ENCODE measurements at regions not wholly inside any gene's neighbourhood (a gene's known extent, or its start where the extent isn't known, plus 50 kb on each side); places are given as distances from the start of the nearest gene placed in this dataset.
A peak's percentile ranks its signal among the peaks of the same experiment; 100 is the strongest.
"Not testable (repeated sequence)": the region's sequence is repeated elsewhere in the genome, so short reads cannot be mapped to it uniquely, and the experiment has no call there.

GRCh38 chr18:14460364-14460763, 83.0 kb downstream of the POTEC start:
- DNase-seq (ENCODE audit: low spot score): not testable (repeated sequence)

DNA sequence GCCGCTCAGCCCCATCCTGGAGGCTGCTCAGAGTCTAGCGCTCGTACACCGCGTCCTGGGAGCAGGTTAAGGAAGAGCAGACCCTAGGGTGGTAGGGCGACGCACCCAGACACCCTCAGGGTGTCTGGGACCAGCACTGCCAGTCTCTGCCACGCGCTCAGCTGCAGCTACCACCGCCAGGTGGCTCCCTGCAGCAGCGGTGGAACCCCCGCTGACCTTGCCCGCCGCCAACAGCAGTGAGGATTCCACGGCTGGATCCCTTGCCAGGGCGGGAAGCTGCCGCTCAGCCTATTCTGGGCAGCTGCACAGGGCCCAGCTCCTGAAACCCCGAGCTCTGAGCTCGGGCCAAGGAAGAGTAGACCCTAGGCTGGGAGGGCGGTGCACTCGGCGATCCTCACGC, 83.6 kb downstream of the POTEC start:
- DNase-seq (ENCODE audit: low spot score): not testable (repeated sequence)

- DNase-seq (ENCODE audit: low spot score): not testable (repeated sequence)
These were observed 85.1 kb downstream of the POTEC start for GRCh38 chr18:14458009-14458945.

- not testable (repeated sequence) for DNase-seq (ENCODE audit: low spot score)
These were observed 92.8 kb downstream of the POTEC start for GRCh38 chr18:14450637-14451009.

DNA sequence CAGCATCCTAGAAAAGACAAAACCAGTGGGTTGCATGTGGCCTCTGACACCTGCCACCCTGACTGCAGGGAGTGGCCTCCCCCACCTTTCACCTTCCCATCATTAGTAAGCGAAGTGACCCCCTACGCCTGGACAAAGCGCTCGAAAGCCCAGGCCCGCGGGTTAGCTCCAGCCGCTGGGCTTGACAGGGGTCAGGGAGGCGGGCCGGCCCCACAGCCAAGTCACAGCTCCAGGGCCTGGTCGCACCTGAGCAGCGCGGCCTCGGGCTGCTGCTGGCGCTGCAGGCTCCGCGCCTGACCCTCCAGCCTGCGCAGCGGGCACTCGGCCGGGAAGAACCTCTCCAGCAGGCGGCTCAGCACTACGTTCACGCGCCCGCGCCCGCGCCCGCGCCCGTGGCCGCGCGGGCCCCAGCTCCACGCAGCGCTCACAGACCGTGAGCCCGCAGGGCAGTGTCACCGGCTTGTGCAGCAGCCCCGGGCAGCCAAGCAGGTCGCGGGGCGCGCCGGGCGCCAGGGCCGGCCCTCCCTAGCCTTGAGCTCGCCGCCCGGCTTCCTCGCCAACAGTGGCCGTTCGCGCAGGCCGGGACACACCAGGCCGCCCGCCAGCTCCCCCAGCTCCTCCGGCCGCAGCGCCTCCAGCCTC, 93.3 kb downstream of the POTEC start:
- DNase-seq (ENCODE audit: low spot score): not testable (repeated sequence)

DNA sequence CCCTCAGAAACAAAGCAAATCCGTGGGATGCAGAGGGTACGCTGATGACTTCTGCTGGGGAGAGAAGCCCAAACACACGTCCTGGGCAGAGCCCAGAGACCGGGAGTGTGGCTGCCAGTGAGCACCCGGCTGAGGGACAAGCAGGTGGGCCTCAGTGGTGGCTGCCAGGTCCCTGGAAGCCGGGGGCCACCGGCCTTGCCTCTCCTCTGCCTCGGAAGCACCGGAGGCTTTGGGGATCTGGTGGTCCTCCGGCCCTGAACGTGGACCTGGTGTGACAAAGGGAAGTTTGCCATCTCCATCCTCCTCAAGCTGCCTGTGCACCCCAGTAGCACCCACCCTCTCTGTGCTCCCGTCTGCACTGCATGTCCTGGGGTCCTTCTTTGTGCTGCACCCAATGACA, 94.3 kb downstream of the POTEC start:
- DNase-seq (ENCODE audit: low spot score): not testable (repeated sequence)

- DNase-seq (ENCODE audit: low spot score): not testable (repeated sequence)
These were observed 95.7 kb downstream of the POTEC start for GRCh38 chr18:14447715-14448114.

GRCh38 chr18:14435460-14435859, 107.9 kb downstream of the POTEC start:
- not testable (repeated sequence) for DNase-seq (ENCODE audit: low spot score)

DNA sequence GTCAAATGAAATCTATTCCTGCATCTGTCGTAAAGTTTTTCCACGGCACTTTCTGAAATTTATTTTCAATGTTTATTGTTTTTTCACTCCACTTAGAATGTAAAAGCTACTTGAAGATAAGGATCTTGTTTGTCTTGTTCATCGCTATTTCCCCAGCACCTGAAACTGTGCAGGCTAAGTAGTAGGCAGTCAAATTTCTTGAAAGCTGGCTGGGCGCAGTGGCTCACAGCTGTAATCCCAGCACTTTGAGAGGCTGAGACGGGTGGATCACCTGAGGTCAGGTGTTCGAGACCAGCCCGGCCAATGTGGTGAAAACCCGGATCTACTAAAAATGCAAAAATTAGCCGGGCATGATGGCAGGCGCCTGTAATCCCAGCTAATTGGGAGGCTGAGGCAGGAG, 111.0 kb downstream of the POTEC start:
- not testable (repeated sequence) for DNase-seq (ENCODE audit: low spot score)

DNA sequence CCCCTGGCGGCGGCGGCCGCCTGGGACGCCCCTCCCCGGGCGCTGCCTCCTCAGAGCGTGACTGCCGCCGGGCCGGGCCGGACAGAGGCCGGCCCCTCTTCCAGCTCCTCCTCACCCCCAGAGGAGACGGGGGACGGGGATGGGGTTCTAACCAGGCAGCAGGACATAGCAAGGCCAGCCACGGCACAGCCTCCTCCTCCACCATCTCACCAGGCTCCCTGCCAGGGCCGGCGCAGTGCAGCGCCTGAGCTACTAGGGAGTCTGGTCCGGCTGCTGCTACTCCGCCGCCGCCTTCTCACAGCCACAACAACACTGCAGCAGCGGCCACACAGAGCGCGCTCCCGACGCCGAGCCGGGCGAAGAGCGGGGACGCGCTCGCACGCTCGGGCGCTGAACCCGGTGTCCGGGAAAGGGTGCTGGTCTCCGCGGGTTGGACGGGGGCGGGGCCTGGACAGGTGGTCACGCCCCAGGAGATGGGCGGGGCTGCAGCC, 112.3 kb downstream of the POTEC start:
- peak; percentile 92 for DNase-seq (ENCODE audit: low spot score)

DNA sequence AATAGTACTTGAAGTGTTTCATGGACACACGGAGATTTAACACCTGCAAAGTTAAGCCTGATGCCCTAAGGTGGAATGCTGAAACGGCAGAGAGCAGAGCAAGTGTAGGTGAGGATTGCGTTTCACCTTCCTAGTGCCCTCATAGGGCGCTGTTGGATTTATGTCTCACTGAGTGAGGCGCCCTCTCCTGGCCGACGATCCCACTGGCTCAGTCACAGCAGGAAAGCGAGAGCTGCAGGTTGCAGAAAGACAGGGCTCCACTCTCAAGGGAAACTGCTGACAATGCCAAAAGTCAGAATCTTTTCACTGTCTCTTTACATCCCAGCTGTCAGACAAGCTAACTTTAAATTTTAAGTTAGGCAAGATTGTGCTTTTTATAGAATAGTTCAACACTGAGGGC, 127.6 kb downstream of the POTEC start:
- DNase-seq (ENCODE audit: low spot score): not testable (repeated sequence)

GRCh38 chr18:14415399-14415798, 128.0 kb downstream of the POTEC start:
- not testable (repeated sequence) for DNase-seq (ENCODE audit: low spot score)

- DNase-seq (ENCODE audit: low spot score): not testable (repeated sequence)
These were observed 147.9 kb downstream of the POTEC start for GRCh38 chr18:14395533-14395932.

GRCh38 chr18:14393563-14394103, 149.8 kb downstream of the POTEC start:
- not testable (repeated sequence) for DNase-seq (ENCODE audit: low spot score)

DNA sequence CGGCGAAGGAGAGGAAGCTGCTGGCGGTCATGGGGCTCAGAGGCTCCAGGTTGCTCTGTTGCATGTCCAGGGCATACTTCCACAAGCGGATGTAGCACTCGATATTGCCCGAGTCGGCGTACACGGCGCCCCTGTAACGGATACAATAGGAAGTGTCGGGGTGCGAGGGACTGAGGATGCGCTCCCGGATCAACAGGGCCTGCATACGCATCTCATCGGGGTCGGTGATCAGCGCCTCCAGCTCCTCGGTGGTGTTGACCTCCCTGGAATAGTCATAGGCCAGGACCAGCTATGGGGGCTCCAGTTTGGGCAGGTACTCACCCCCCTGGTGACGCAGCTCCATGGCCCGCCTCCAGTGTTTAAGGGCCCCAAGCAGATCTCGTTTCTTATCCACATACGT, 150.8 kb downstream of the POTEC start:
- not testable (repeated sequence) for DNase-seq (ENCODE audit: low spot score)

DNA sequence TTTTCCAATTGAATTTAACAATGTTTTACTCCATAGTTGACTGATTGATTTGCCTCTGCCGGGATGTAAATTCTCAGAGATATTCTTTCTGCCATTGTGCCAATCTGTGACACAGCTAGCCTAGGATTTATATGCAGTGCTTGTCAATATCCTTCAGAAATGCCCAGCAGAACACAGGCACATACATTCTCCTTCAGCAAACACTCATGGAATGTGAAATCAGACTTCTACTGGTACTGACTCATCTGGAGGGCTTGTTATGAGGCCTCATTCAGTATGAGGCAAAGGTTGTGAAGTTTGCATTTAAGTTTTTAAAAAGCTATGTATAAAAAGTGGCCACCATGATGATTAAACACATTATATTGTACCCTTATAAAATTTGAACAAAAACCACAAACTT, 158.4 kb downstream of the POTEC start:
- not testable (repeated sequence) for DNase-seq (ENCODE audit: low spot score)

DNA sequence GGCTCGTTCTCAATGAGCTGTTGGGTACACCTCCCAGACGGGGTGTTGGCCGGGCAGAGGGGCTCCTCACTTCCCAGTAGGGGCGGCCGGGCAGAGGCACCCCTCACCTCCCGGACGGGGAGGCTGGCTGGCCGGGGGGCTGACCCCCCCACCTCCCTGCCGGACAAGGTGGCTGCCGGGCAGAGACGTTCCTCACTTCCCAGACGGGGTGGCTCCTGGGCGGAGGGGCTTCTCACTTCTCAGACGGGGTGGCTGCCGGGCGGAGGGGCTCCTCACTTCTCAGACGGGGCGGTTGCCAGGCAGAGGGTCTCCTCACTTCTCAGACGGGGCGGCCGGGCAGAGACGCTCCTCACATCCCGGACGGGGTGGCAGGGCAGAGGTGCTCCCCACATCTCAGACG, 160.7 kb downstream of the POTEC start:
- not testable (repeated sequence) for DNase-seq (ENCODE audit: low spot score)

DNA sequence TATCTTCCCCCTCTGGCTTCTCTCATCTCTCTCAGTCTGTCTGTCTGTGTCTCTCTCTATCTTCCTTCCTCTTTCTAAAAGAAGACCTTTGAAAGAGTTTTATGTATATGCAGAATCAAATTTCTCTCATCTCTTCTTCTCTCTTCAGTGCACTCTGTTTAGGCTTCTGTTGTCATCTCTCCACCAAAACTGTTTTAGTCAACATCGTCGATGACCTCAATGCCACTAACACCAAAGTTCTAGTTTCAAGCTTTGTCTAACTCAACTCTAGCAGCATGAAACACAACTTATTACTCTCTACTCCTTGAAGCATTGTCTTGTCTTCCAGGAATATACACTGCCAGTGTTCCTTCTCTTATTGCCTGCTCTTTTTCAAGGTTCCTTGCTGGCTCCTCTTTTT, 163.9 kb downstream of the POTEC start:
- not testable (repeated sequence) for DNase-seq (ENCODE audit: low spot score)

DNA sequence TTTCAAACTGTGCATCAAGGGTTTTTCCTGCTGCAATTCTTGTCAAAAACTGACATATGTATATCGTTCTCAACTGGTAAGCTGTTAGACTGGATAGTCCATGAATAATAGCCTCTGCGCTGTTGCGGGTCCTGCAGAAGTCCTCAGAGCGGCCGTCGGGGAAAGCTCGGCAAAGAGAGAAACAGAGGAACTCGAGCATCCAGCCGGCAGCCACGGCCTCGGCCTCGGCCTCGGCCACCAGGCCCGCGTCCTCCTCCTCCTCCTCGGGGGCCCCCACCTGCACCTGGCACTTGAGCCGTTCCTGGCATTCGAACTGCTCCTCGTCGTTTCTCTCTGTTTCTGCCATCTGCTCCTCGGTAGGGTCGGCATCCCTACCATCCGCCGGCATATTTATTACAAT, 165.0 kb downstream of the POTEC start:
- DNase-seq (ENCODE audit: low spot score): not testable (repeated sequence)

- DNase-seq (ENCODE audit: low spot score): not testable (repeated sequence)
These were observed 182.1 kb downstream of the POTEC start for GRCh38 chr18:14361346-14361745.

DNA sequence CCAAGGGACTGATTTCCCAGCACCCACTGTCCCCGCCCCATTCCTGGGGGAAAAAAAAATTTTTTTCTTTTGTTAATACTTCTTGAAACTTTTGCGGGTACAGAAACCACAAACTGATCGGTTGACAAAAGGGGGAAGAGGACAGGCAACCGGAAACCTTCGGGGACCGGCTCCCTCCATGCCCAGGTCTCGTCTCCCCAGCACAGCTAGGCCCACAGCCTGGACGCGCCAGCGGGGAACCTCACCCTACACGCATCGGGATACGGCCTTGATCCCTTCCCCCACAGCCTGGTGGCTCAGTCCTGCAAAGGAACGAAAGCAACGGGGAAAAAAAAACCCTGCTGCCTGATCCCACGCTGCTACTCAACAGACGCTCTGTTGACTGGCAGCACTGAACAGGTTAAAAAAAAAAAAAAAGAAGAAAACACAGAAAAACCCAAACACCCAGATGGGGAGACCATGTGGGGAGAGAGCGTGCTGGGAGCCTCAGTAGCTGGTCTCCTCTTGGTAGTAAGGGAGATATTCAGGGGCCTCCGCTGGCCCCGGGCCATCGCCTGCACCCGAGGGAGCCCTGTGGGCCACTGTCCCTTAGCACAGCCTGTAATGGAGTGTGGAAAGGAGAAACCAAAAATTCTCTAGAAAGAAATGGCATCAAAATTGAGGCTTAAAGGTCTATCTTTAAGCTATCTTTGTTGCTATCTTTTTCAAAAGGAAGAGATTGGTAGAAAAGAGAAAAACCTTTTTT, 185.7 kb downstream of the POTEC start:
- DNase-seq (ENCODE audit: low spot score): not testable (repeated sequence)
